Stimulated activated naive CD8-positive, alpha-beta T cell treated with anti-CD3 and anti-CD28 coated beads, Interleukin-15, amount 100 ng/mL, for 72 hours (primary cell): ENCODE measurements at regions not wholly inside any gene's neighbourhood (a gene's known extent, or its start where the extent isn't known, plus 50 kb on each side); places are given as distances from the start of the nearest gene placed in this dataset.

Experiments used
- ATAC-seq: fragments of 150-1000 bp; cut with Tn5 transposase; 2 replicates; pipeline ENCODE4 v1.10.0; 2021; ENCODE audit warnings: mild to moderate bottlenecking, moderate library complexity
- DNase-seq, 2 donors: peaks; one replicate each; pipeline ENCODE4 v3.0.0; 2021 to 2022
- H3K27ac Mint-ChIP-seq, 2 donors: one replicate each; pipeline ENCODE4 v1.8.0; 2022; ENCODE audit warnings: mild to moderate bottlenecking in 2 of 2, mixed read lengths in 2 of 2, moderate library complexity in 2 of 2
- H3K27me3 Mint-ChIP-seq: one replicate; pipeline ENCODE4 v1.8.0; 2022; ENCODE audit warnings: mixed read lengths
- H3K4me1 Mint-ChIP-seq: one replicate; pipeline ENCODE4 v1.8.0; 2022; ENCODE audit warnings: mild to moderate bottlenecking, mixed read lengths
- H3K4me3 Mint-ChIP-seq, 2 donors: one replicate each; pipeline ENCODE4 v1.8.0; 2022; ENCODE audit warnings: mild to moderate bottlenecking in 2 of 2, mixed read lengths in 2 of 2, moderate library complexity in 1 of 2
- H3K9me3 Mint-ChIP-seq, 2 donors: one replicate each; pipeline ENCODE4 v1.8.0; 2022; ENCODE audit warnings: mixed read lengths in 2 of 2

GRCh38 chr6:147067184-147067583, 137.0 kb upstream of the STXBP5 start:
- peaks cover 7% of the 10 kb centered on the region for H3K4me1 Mint-ChIP-seq
- no peak for ATAC-seq
- H3K27ac Mint-ChIP-seq: no peak overlapping the region
- peaks cover 5 to 11% of the 10 kb centered on the region in 2 donors for H3K9me3 Mint-ChIP-seq
- no peak overlapping the region for H3K4me3 Mint-ChIP-seq
- H3K27me3 Mint-ChIP-seq: no peaks in the 10 kb centered on the region
- DNase-seq: no peak

DNA sequence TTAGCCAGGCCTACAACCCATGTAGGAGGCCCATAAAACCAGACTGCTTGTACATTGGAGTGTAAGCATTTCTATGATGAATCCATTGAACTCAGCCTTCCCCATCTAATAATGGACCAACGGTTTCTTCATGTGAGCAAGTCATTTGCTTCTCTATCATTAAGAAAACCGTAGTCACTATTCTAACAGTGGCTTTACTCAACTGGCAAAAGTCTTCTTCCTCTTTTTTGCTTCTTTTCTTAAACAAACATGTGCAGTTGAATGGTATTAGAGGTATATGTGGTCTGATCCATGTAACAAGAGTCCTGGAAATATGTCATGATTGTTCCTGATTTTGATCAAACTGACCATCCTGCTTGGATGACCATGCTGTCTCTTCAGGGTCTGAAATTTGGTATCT, 132.4 kb upstream of the STXBP5 start:
- DNase-seq (no peak), ATAC-seq (no peak)
- Mint-ChIP-seq H3K4me1 (no peaks in the 10 kb centered on the region), H3K27ac (no peak overlapping the region), H3K4me3 (no peak overlapping the region), H3K27me3 (no peaks in the 10 kb centered on the region), H3K9me3 (peaks cover 0 to 11% of the 10 kb centered on the region in 2 donors)

DNA sequence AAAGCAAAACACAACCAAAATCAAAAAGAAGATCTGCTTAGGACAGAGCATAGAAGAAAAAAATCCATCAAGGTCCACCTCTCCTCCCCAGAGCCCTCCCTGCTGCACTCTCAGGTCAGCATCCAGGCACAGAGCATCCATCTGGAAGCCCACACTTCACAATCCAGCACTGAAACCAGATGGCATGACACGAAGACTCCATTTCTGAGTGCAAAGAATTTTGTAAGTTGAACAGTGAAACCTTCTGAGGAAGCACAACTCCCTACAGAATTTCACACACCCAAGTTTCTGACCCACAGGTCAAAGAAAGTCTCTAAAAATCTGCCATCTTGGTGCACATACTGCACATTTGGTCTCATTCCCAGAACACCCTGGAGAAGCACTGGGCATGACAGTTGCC, 128.8 kb upstream of the STXBP5 start:
- H3K27me3 Mint-ChIP-seq: no peaks in the 10 kb centered on the region
- H3K4me3 Mint-ChIP-seq: no peak overlapping the region
- H3K27ac Mint-ChIP-seq: no peak overlapping the region
- H3K4me1 Mint-ChIP-seq: no peaks in the 10 kb centered on the region
- no peak for DNase-seq
- H3K9me3 Mint-ChIP-seq: no peaks in the 10 kb centered on the region
- no peak for ATAC-seq

- Mint-ChIP-seq H3K27ac (no peak overlapping the region), H3K4me3 (no peak overlapping the region), H3K4me1 (no peaks in the 10 kb centered on the region), H3K27me3 (no peaks in the 10 kb centered on the region), H3K9me3 (no peaks in the 10 kb centered on the region)
- ATAC-seq (no peak), DNase-seq (no peak)
Measured at GRCh38 chr6:147077251-147077650, 127.0 kb upstream of the STXBP5 start.

GRCh38 chr6:147078106-147078505, 126.1 kb upstream of the STXBP5 start:
- H3K4me3 Mint-ChIP-seq: no peak overlapping the region
- no peaks in the 10 kb centered on the region for H3K4me1 Mint-ChIP-seq
- H3K9me3 Mint-ChIP-seq: no peaks in the 10 kb centered on the region
- ATAC-seq (no peak), DNase-seq (no peak)
- H3K27ac Mint-ChIP-seq: peak overlapping the region in 1 of 2 donors; percentile 37
- peaks cover 5% of the 10 kb centered on the region for H3K27me3 Mint-ChIP-seq

- H3K9me3 Mint-ChIP-seq: no peaks in the 10 kb centered on the region
- no peak for DNase-seq
- H3K27ac Mint-ChIP-seq: no peak overlapping the region
- ATAC-seq: no peak
- H3K27me3 Mint-ChIP-seq: peaks cover 5% of the 10 kb centered on the region
- no peak overlapping the region for H3K4me3 Mint-ChIP-seq
- H3K4me1 Mint-ChIP-seq: no peaks in the 10 kb centered on the region
Measured at GRCh38 chr6:147078602-147079001, 125.6 kb upstream of the STXBP5 start.

- no peak overlapping the region for H3K27ac Mint-ChIP-seq
- H3K27me3 Mint-ChIP-seq: peaks cover 5% of the 10 kb centered on the region
- DNase-seq (no peak), ATAC-seq (no peak)
- no peaks in the 10 kb centered on the region for H3K4me1 Mint-ChIP-seq
- H3K4me3 Mint-ChIP-seq: no peak overlapping the region
- H3K9me3 Mint-ChIP-seq: no peaks in the 10 kb centered on the region
Measured at GRCh38 chr6:147080225-147080624, 124.0 kb upstream of the STXBP5 start.

DNA sequence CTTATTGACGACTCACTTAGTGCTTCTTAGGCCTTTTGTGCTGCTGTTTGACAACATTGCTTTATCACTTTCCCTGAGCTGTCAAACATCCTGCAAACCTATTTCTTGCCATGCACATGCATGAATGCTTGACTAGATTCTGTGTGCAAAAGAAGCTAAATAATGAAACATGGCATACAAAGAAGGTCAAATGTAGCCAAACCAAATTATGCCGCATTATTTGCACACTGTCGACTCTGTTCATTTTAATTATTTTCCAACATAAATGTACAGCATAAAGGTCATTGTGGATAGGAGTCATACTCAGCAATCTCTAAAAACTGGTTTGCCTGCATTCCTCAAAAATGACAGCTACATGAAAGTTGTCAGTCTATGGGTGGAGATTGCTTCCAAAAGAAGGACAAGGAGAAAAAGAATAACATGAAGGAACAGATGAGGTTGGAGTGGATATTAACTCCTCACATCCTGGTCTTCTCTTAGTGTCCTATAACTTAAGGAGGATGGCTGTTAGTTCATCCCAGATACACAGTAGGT, 123.1 kb upstream of the STXBP5 start:
- H3K4me1 Mint-ChIP-seq: no peaks in the 10 kb centered on the region
- no peaks in the 10 kb centered on the region for H3K9me3 Mint-ChIP-seq
- H3K27ac Mint-ChIP-seq: no peak overlapping the region
- no peak overlapping the region for H3K4me3 Mint-ChIP-seq
- H3K27me3 Mint-ChIP-seq: peaks cover 5% of the 10 kb centered on the region
- no peak for DNase-seq
- ATAC-seq: no peak

GRCh38 chr6:147087641-147088040, 116.6 kb upstream of the STXBP5 start:
- Mint-ChIP-seq H3K27ac (peak overlapping the region in 1 of 2 donors; percentile 6), H3K27me3 (peaks cover 4% of the 10 kb centered on the region), H3K9me3 (peaks cover 0 to 18% of the 10 kb centered on the region in 2 donors), H3K4me1 (no peaks in the 10 kb centered on the region), H3K4me3 (no peak overlapping the region)
- DNase-seq (no peak), ATAC-seq (no peak)

DNA sequence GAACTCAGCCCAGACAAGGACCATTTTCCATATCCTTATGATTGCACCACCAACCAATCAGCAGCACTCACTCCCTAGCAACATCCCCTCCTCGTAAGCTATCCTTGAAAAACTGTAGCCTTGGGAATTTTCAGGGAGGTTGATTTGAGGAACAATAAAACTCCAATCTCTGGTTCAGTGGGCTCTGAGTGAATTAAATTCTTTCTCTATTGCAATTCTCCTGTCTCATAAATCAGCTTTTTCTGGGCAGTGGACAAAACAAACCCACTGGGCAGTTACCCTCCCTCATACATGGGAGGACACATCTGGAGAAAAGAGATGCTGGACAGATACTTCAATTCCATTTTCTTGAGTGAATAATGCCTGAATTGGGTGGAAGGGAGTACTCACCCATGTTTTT, 115.4 kb upstream of the STXBP5 start:
- no peak for DNase-seq
- H3K4me1 Mint-ChIP-seq: no peaks in the 10 kb centered on the region
- H3K4me3 Mint-ChIP-seq: no peak overlapping the region
- no peak for ATAC-seq
- H3K9me3 Mint-ChIP-seq: peaks cover 0 to 18% of the 10 kb centered on the region in 2 donors
- H3K27ac Mint-ChIP-seq: no peak overlapping the region
- no peaks in the 10 kb centered on the region for H3K27me3 Mint-ChIP-seq

DNA sequence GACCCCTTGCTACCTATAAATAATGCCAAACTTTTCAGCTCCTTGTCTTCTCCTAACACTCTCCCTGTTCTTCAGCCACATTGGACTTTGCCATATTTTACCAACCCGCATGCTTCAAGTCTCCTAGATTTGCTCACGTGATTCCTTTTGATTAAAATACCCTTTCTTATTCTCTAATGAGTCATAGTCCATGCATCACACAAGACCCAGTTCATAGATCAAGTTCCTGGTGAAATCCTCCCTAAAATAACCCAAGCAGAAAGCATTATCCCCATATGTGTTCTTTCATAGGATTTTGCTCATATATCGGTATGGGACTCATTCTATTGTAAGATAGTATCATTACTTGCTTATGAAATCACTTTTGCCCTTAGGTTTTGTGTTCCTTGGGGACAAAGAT, 108.9 kb upstream of the STXBP5 start:
- no peak overlapping the region for H3K4me3 Mint-ChIP-seq
- no peak overlapping the region for H3K27ac Mint-ChIP-seq
- peaks cover 4 to 8% of the 10 kb centered on the region in 2 donors for H3K9me3 Mint-ChIP-seq
- H3K27me3 Mint-ChIP-seq: no peaks in the 10 kb centered on the region
- no peak for DNase-seq
- H3K4me1 Mint-ChIP-seq: no peaks in the 10 kb centered on the region
- ATAC-seq: no peak

- Mint-ChIP-seq H3K9me3 (peaks cover 0 to 4% of the 10 kb centered on the region in 2 donors), H3K27me3 (no peaks in the 10 kb centered on the region), H3K27ac (no peak overlapping the region), H3K4me1 (peaks cover 10% of the 10 kb centered on the region), H3K4me3 (no peak overlapping the region)
- DNase-seq (no peak), ATAC-seq (no peak)
Measured at GRCh38 chr6:147099974-147100373, 104.2 kb upstream of the STXBP5 start.

- ATAC-seq: no peak
- no peaks in the 10 kb centered on the region for H3K9me3 Mint-ChIP-seq
- H3K27ac Mint-ChIP-seq: no peak overlapping the region
- no peak for DNase-seq
- H3K4me3 Mint-ChIP-seq: no peak overlapping the region
- H3K4me1 Mint-ChIP-seq: peaks cover 21% of the 10 kb centered on the region
- no peaks in the 10 kb centered on the region for H3K27me3 Mint-ChIP-seq
Measured at GRCh38 chr6:147103007-147103406, 101.2 kb upstream of the STXBP5 start.

DNA sequence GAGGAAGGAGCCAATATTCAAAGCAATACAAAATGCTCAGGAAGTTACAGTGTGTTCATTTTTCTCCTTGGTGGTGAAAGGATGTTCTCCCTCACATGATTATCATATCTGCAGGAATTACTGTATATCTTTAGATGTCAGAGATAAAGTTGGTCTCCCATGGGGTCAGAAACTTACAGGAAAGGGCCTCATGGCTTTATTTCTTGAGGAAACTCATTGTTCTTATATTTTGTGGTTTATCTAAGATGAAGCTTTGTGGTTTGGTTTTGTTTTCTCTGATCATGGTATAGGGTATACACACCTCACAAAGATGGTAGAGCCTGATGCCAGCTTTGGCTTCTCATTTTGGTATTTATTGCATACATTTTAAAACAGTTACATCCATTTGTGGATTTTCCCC, 100.5 kb upstream of the STXBP5 start:
- no peaks in the 10 kb centered on the region for H3K9me3 Mint-ChIP-seq
- H3K27ac Mint-ChIP-seq: no peak overlapping the region
- H3K4me3 Mint-ChIP-seq: no peak overlapping the region
- ATAC-seq (no peak), DNase-seq (no peak)
- H3K27me3 Mint-ChIP-seq: no peaks in the 10 kb centered on the region
- peaks cover 27% of the 10 kb centered on the region for H3K4me1 Mint-ChIP-seq

- ATAC-seq (no peak), DNase-seq (no peak)
- no peak overlapping the region for H3K4me3 Mint-ChIP-seq
- no peaks in the 10 kb centered on the region for H3K9me3 Mint-ChIP-seq
- H3K4me1 Mint-ChIP-seq: peaks cover 45% of the 10 kb centered on the region
- H3K27me3 Mint-ChIP-seq: no peaks in the 10 kb centered on the region
- no peak overlapping the region for H3K27ac Mint-ChIP-seq
Measured at GRCh38 chr6:147105786-147106185, 98.4 kb upstream of the STXBP5 start.

- Mint-ChIP-seq H3K27me3 (no peaks in the 10 kb centered on the region), H3K27ac (no peak overlapping the region), H3K4me1 (peaks cover 45% of the 10 kb centered on the region), H3K4me3 (peak overlapping the region in 1 of 2 donors; percentile 10), H3K9me3 (no peaks in the 10 kb centered on the region)
- ATAC-seq: no peak
- no peak for DNase-seq
Measured at GRCh38 chr6:147106759-147107401, 97.3 kb upstream of the STXBP5 start.
